ENCODE measurements at regions not wholly inside any gene's neighbourhood (a gene's known extent, or its start where the extent isn't known, plus 50 kb on each side); places are given as distances from the start of the nearest gene placed in this dataset.

DNA sequence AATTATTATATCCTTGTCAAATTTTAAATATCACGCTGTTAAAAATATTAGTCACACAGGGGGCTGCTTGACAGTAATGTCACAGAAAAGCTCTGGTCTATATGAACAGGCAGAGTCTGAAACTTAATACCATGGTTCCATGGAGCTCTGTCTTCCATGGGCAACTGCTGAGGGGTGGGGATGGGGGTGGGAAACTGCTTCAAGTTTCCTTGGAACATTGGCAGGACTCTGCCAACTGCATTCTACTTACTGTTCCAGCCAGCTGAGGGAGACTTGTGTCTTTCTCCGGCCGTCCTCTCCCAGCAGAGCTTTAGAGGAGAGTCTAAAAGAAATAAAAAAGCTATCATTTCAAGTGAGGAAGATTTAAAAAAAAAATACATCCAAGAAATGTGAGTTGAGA lies 348.7 kb downstream of the ZIC1 start:
- no peak for DNase-seq (ENCODE audit: low spot score)

DNA sequence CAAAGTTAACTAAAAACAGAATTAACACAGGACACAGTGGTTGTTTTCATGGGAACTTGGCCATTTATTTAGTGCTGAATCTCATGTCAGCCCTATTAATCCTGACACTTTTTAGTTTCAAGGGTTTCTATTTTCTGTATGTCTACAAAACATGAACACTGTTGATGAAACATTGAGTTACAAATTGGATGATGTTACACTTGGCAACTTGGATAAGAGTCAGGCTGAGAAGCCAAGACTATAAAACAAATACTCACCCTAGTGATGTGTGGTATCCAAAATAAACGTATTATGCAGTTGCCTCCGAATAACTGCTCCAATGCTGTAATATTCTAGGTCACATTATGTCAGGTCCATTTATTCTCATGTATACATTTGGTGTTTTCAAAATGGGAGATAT lies 349.6 kb downstream of the ZIC1 start:
- no peak for DNase-seq (ENCODE audit: low spot score)

DNA sequence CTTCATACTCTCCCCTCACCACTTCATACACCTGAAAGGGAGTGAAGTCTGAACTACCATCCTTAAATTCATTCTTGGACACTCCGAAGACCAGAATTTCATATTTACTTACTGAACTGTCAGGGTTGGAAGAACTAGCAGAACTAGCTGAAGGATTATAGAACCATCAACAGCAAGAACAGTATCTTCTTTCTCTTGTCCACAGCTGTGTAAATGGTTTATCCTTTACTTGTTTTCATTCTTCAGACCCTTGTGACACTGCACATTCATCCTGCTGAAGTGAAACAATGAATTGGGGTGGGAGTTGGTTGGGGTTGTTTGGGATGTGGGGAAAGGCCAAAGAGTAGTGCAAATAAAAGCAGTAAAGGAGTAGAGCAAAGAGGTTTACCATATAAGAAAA lies 350.9 kb downstream of the ZIC1 start:
- no peak for DNase-seq (ENCODE audit: low spot score)

DNA sequence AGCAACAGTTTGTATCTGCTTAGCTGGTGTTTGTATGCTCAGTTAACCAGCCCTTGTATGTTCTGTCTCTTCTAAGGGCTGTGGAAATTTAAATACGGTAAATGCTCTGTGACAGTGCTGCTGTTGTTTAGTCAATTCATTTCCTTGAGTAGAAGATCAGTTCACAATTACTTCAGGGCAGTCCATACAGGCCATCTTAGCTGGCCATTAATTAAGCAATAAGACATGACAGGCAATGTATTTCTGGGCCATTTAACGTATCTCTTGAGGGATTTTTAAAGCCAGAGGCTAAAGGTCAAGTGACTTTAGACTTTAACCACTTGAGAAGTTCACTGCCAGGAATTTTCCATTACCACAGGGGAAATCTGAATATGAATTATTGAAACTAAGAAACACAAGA lies 351.8 kb downstream of the ZIC1 start:
- no peak for DNase-seq (ENCODE audit: low spot score)

DNA sequence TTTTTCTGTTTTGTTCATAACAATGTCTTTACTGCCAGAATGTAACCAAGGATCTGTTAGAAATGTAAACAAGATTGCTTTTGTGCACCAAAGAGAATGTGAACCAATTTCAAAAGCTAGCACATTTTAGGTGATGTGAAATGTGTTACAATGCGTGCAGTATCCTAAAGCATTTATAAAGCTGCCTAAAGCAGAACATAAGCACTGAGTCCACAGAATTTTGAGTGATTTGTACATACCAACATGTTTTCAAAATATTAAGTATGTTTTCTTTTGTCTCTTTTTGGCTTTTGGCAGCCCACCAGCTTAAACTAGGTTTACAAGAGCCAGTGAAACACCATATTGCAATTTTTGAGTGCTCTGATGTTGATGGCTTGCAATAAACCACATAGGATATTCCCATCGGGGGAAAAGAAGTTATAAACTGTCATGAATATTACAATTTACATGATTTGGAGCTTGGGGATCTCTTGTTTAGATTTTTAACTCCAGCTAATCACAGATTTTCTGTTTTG lies 364.0 kb downstream of the ZIC1 start:
- no peak for DNase-seq (ENCODE audit: low spot score)

DNA sequence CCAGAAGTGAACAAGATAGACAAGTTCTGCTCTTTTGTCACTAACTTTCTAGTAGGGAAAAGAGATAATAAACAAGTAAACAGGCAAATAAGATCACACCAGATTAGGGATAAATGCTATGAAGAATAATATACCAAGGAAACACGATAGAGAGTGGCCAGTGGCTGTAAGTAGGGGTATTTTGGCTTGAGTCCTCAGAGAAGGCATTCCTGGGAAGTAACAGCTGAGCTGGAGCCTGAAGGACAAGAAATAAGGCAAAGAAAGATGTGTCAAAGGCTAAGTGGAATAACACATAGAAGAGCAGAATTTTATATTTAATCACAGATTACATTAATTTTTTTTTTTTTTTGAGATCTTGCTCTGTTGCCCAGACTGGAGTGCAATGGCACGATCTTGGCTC lies 366.2 kb downstream of the ZIC1 start:
- no peak for DNase-seq (ENCODE audit: low spot score)

DNA sequence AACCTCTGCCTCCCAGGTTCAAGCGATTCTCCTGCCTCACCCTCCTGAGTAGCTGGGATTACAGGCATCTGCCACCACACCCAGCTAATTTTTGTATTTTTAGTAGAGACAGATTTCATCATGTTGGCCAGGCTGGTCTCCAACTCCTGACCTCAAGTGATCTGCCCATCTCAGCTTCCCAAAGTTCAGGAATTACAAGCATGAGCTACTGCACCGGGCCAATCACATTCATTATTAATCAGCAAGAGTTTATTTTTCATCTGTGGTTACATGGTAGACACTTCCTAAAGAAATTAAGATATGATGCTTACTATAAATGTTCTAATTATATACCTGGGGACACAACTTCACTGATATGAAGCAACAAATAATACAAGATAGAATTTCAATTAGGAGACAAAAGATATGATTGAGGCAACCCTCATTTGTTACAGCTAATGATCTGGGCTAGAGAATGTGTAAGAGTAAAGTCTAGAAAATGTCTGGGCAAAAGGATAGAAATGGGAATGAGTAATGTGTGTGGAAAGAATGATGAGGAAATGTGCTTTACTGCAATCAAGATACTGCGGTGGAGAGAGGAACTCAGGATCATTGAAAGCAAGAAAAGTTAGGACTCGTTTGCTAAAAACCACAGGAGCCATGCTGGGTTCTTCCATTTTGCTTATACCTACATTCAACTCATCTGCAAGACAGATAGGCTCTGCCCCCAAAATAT lies 366.8 kb downstream of the ZIC1 start:
- no peak for DNase-seq (ENCODE audit: low spot score)

DNA sequence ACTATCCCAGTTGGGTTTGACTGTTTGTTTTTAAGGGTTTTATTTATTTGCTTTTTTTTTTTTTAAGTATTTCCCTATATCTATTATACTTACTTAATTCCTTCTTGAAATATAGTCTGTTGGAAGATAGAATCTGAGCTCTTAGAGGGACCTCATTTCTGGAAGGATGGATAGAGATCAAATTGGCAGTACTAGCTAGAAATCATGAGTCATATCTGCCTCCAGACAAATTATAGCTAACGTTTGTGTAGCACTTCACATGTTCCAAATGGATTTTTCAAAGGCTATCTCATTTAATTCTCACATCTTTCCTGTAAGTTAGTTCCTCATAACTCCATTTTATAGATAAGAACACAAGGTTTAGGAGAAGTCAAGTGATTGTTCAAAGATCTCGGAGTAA lies 384.7 kb downstream of the ZIC1 start:
- DNase-seq (ENCODE audit: low spot score): no peak

DNA sequence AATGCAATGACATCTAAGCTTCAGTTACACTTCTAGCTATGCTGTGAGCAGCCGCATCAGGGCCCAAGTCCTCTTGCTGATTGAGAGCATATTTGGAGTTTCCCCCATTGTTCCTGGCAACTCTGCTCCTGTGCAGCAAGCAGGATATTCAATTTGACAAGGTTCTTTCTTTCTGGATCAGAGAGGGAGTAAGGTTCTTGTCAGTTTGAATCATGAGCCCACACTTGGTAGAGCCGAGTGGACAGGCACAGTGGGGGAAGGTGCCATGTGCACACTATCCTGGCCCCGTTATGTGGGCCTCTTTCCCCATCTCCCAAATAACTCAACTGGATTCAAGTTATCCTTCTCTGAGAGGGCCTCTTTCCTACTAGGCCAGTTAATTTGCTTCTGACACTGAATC lies 385.4 kb downstream of the ZIC1 start:
- DNase-seq (ENCODE audit: low spot score): no peak

DNA sequence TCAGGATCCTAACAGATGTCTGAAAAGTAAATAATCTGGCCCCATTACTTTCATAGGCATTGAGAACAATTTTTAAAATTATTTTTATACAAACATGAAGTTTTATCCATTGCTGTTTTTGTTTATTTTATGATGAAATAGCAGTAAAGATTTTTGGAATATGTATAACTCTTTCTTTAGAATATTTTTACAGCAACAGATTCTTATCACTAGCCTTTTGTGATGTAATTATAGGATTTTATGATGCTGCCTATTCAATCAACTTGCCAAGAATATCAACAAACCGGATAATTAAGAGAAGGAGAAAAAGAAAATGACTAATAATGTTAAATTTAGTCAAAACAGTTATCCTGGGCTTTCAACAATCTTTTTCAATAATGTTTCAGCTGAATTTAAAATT lies 386.3 kb downstream of the ZIC1 start:
- no peak for DNase-seq (ENCODE audit: low spot score)

DNA sequence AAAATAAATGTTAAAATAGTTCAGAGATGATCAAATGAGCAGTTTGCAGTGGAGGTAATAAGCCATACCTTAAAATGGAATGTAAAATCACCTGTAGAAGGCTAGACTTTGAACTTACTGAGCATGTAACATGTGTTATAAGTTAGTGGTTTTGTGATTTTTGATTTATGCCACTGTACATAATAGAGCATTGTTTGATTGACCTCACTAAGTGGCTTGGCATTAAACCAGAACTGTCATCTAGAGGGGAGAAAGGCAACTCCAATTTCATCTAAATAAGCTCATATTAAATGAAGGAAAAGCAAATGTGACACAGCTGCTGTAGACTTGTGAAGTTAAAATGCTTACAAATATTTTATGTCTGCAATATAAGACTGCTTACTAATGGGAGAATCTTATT lies 387.9 kb downstream of the ZIC1 start:
- DNase-seq (ENCODE audit: low spot score): peak; percentile 50

DNA sequence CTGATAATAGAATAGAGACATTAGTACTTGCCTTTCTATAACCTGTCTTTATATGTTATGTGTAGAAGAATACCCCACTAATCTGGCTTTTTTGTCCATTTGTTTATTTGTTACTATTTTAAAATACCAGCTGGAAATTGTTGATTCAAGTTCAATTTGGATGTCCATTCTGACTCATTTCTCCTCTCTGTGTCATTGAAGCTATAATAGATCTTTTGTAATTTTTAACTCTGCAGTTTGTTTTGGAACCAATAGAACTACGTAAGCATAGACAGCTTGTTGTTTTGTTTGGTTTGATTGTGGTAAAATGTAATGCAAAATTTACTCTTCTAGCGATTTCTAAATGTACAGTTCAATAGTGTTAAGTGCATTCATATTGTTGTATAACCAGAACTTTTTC lies 390.4 kb downstream of the ZIC1 start:
- DNase-seq (ENCODE audit: low spot score): no peak

DNA sequence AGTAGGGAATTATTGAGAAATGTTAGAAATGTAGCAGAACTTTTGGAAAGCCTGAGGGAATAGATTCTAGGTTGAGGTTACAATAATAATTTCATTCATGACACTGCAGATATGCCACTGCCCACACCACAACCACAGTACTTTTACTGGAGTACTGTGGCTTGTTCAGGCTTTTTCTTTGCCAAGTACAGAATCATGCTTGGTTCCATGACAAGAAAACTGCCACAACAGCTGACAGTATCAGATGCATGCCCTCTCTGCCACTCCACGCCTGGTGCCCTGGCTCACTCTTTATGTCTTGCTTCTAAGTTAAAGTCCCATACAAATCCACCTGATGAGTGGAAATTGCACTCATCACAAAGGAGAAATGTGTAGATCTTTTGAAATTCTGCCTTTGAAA lies 398.6 kb downstream of the ZIC1 start:
- DNase-seq (ENCODE audit: low spot score): no peak

DNA sequence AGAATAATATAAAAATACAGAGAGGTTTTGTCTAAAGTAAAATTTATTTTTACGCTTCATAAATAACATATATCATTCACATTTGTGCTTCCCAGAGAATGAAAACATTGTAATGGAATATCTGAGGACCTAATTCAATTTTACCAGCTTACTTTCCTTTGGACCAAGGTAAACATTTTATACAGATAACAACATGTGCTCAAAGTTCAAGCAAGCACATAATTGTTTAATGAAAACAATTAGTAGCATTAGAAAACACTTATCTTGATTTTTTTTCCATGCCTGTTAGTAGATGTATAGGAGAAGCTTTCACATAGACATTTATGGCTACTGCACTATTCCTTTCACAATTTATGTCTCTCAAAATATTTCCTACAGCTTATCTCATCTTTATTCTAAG lies 400.0 kb downstream of the ZIC1 start:
- no peak for DNase-seq (ENCODE audit: low spot score)

DNA sequence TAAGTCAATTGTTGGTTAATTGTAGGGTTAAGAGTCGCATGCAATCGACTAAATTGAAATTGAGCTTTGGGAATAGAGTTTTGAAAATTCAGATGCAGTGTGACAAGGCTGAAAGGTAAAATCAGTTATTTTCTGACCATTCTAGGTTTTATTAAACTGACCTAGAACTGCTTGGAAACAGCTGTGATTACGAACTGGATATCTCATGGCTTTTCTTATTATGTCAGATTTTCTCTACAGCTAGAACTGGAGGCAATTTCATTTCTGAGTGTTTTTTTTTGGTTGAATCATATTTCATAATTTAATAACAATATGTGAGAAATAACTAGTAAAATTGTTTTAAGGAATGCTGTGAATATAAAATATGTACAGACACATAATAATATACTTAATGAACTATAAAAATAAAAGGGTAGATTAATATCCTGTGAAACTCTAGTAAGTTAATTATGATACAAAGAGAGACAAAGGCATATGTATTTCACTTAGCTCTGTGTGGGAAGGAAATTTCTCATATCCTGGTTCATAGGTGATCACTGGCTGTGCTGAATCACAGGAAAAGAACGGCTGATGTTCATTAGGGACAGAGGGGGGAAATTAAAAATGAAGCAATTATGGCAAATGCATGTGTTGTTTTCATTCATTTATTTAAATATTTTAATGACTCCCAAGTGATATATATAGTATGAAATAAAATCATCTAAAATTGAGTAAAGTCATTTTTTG lies 403.2 kb downstream of the ZIC1 start:
- DNase-seq (ENCODE audit: low spot score): no peak

DNA sequence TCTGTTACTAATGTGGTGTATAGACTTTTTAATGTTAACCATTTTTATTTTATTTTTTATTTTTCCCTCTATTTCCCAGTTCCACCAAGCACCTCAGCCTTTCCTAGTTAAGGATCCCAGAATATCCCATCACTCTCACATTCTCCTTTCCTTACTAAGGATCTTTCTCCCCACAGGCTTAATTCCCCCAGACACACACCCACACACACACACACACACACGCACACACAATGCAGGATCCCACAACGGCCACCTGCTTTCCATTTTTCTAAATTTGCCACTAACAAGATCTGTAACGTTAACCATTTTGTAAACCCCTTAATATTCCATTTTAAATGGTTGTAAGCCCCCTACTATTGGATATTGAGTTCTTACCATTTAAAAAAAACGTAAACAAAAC lies 404.1 kb downstream of the ZIC1 start:
- DNase-seq (ENCODE audit: low spot score): no peak

DNA sequence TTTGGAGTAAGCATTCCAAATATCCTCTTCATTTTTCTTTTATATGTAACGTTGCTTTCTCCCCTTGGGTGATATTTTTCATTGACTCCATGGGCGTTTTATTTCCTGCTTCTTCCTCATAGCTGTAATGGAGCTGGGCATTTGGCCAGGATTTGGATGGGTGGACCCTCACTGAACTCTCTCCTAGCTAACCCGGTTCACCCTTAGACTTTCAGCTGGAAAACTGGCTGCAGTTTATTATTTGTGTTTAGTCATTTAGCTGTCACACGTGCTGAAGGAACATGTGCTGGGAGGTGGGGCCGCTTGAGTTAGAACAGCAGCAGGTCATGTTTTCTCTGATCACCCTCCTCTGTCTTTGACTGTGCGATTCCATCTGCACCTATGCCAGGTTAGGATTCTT lies 407.6 kb downstream of the ZIC1 start:
- no peak for DNase-seq (ENCODE audit: low spot score)

DNA sequence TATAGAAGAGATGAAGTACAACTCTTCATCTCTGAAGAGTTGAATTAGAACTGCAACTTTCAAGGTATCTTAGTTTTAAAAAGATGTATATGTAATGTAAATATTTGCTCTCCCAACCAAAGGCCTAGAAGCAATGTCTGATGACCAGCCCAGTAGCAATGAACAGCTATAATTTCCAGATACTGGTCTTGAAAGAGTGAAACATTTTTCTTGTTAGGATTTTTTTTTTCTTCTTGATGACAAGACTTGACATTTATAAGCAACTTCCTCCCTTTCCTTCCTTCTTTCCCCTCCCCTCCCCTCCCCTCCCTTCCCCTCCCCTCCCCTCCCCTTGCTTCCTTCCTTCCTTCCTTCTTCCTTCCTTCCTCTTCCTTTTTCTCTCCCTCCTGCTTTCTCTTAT lies 423.4 kb downstream of the ZIC1 start:
- no peak for DNase-seq (ENCODE audit: low spot score)

DNA sequence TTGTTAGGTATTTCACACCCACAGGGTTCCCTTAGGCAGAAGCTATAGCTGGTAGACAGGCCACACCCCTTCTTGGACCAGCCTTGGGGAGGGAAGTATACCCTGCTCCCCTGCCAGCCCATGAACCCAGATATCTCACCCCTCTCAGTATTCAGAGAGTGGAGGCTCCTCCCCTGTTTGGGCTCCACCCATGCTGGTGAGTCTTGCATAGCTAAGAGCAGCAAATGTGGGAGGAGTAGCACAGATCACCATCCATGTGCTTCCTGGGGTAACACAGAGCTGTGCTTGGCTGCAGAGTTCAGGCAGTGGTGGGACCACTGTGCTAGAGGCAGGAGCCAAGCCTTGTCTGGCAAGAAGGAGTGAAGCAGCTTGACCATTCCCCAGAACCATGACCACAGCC lies 427.2 kb downstream of the ZIC1 start:
- DNase-seq (ENCODE audit: low spot score): no peak

DNA sequence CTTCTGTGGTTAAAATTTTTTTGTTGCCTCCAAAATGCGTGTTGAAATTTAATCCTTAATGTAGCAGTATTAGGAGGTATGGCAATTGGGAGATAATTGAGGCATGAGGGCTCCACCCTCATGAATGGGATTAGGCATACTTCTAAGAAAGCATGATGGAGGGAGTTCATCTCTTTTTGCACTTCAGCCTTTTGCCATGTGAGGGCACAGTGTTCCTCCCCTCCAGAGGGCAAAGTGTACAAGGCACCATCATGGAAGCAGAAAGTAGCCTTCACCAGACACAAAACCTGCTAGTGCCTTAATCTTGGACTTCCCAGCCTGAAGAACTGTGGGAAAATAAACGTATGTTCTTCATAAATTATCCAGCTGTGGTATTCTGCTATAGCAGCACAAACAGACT lies 429.5 kb downstream of the ZIC1 start:
- DNase-seq (ENCODE audit: low spot score): no peak

DNA sequence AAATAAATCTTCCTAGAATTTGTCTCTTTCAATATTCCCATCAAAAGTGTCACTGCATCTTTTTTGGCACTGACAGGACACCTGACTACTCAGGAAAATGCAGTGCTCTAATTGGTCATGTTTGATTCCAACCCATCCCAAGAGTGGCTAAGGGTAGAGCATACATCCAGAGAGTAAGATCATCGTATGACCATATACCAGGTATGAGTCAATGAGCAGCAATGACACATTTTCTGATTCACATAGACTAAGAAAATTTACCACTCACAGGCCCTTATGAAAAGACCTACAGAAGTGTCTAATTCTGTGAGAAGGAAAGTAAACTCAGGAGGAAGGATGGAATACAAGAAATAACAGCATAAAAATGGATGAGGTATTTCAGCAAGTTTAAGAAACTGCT lies 434.2 kb downstream of the ZIC1 start:
- no peak for DNase-seq (ENCODE audit: low spot score)

DNA sequence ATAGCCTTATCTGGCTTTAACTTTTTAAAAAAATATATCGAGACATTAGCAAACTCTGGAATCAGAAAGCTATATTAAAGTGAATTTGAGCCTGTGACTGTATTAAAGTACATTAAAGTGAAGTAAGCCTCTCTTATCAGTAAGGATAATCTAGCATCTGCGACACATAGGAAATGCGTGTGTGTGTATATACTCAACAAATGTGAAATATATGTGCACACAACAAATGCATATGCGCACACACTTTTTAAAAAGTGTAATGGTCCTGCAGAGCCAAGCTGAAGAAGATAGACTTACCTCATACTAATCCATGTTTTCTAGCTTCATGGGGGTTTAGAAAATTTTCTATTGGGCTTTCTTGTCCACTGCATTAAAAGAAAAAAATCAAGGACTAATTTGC lies 437.1 kb downstream of the ZIC1 start:
- no peak for DNase-seq (ENCODE audit: low spot score)

DNA sequence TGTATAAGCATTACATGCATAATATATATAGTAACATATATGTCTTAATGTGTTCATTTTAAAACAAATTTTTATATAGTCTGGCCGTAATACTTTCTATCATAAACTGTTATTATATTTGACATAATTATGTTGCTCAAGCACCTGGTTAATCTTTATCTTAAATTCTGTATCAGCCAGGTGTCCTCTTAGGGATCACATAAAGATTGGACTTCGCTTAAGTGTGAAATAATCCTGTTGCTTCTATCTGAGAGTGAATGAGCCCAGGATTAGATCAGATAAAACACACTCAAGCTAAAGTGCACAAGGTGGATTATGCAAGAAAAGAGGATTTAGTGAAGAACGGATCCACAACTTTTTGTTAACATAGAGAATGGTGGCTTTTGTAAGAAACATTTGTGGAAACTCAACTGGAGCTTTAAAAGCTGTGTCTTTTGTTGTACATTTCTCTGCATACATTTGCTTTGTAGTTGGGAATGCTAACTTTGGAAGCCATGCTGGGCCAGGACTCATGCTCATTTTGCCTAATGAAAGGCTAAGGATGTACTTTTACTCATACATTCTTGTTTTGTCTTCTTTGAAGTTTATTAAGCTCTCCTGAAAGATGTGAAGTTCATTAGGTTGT lies 437.8 kb downstream of the ZIC1 start:
- DNase-seq (ENCODE audit: low spot score): no peak
